ES-I3 (cell line): ENCODE measurements at regions not wholly inside any gene's neighbourhood (a gene's known extent, or its start where the extent isn't known, plus 50 kb on each side); places are given as distances from the start of the nearest gene placed in this dataset.

Source experiments
- H3K36me3 ChIP-seq: 2 replicates; pipeline ENCODE4 v1.6.1; 2013; ENCODE audit warnings: mild to moderate bottlenecking, low read length, control low read depth, moderate library complexity; ENCODE audit not compliant: insufficient read depth
- H3K4me1 ChIP-seq: 2 replicates; pipeline ENCODE4 v1.6.1; 2013; ENCODE audit warnings: mild to moderate bottlenecking, control low read depth, low read length; ENCODE audit not compliant: insufficient read depth
- H3K9ac ChIP-seq: 2 replicates; pipeline ENCODE4 v1.6.1; 2013; ENCODE audit warnings: low read depth, mild to moderate bottlenecking, low read length, moderate library complexity
- H3K9me3 ChIP-seq: 2 replicates; pipeline ENCODE4 v1.6.1; 2013; ENCODE audit warnings: mild to moderate bottlenecking, low read length, moderate library complexity; ENCODE audit not compliant: control insufficient read depth, insufficient read depth

GRCh38 chr9:99387431-99387830 is 165.3 kb downstream of the SEC61B start:
- Histone ChIP-seq H3K9me3 (no peaks in the 10 kb centered on the region), H3K9ac (no peak overlapping the region), H3K4me1 (peaks cover 6% of the 10 kb centered on the region; the same call in 1 of the 2 replicates), H3K36me3 (no peaks in the 10 kb centered on the region)

GRCh38 chr9:99389087-99390033 is 167.3 kb downstream of the SEC61B start:
- Histone ChIP-seq H3K9ac (no peak overlapping the region), H3K4me1 (peaks cover 6% of the 10 kb centered on the region; the same call in 1 of the 2 replicates), H3K36me3 (no peaks in the 10 kb centered on the region), H3K9me3 (no peaks in the 10 kb centered on the region)

- Histone ChIP-seq H3K36me3 (no peaks in the 10 kb centered on the region), H3K4me1 (no peaks in the 10 kb centered on the region), H3K9ac (no peak overlapping the region), H3K9me3 (no peaks in the 10 kb centered on the region)
Measured at GRCh38 chr9:99391937-99392594, 170.0 kb downstream of the SEC61B start.

- no peaks in the 10 kb centered on the region for H3K9me3 ChIP-seq
- no peaks in the 10 kb centered on the region for H3K4me1 ChIP-seq
- no peaks in the 10 kb centered on the region for H3K36me3 ChIP-seq
- H3K9ac ChIP-seq, result no peak overlapping the region
Measured at GRCh38 chr9:99392986-99393385, 170.9 kb downstream of the SEC61B start.

- H3K9me3 ChIP-seq, result no peaks in the 10 kb centered on the region
- no peak overlapping the region for H3K9ac ChIP-seq
- no peaks in the 10 kb centered on the region for H3K36me3 ChIP-seq
- no peaks in the 10 kb centered on the region for H3K4me1 ChIP-seq
Measured at GRCh38 chr9:99393993-99394392, 171.9 kb downstream of the SEC61B start.

- no peaks in the 10 kb centered on the region for H3K4me1 ChIP-seq
- H3K9ac ChIP-seq, result no peak overlapping the region
- no peaks in the 10 kb centered on the region for H3K9me3 ChIP-seq
- no peaks in the 10 kb centered on the region for H3K36me3 ChIP-seq
Measured at GRCh38 chr9:99398241-99398640, 176.2 kb downstream of the SEC61B start.

- no peaks in the 10 kb centered on the region for H3K4me1 ChIP-seq
- H3K9ac ChIP-seq, result no peak overlapping the region
- H3K9me3 ChIP-seq, result no peaks in the 10 kb centered on the region
- H3K36me3 ChIP-seq, result no peaks in the 10 kb centered on the region
Measured at GRCh38 chr9:99399474-99399873, 177.4 kb downstream of the SEC61B start.

- no peaks in the 10 kb centered on the region for H3K9me3 ChIP-seq
- H3K9ac ChIP-seq, result no peak overlapping the region
- no peaks in the 10 kb centered on the region for H3K36me3 ChIP-seq
- no peaks in the 10 kb centered on the region for H3K4me1 ChIP-seq
Measured at GRCh38 chr9:99400184-99400731, 178.2 kb downstream of the SEC61B start.

- H3K9ac ChIP-seq, result no peak overlapping the region
- no peaks in the 10 kb centered on the region for H3K36me3 ChIP-seq
- no peaks in the 10 kb centered on the region for H3K4me1 ChIP-seq
- H3K9me3 ChIP-seq, result no peaks in the 10 kb centered on the region
Measured at GRCh38 chr9:99401680-99402504, 179.8 kb downstream of the SEC61B start.

- H3K9me3 ChIP-seq, result no peaks in the 10 kb centered on the region
- H3K4me1 ChIP-seq, result no peaks in the 10 kb centered on the region
- no peaks in the 10 kb centered on the region for H3K36me3 ChIP-seq
- H3K9ac ChIP-seq, result no peak overlapping the region
Measured at GRCh38 chr9:99403371-99403770, 181.3 kb downstream of the SEC61B start.

- Histone ChIP-seq H3K36me3 (no peaks in the 10 kb centered on the region), H3K9me3 (no peaks in the 10 kb centered on the region), H3K4me1 (no peaks in the 10 kb centered on the region), H3K9ac (no peak overlapping the region)
Measured at GRCh38 chr9:99405359-99405758, 183.3 kb downstream of the SEC61B start.

GRCh38 chr9:99406939-99407338 is 184.9 kb downstream of the SEC61B start:
- Histone ChIP-seq H3K9ac (no peak overlapping the region), H3K9me3 (no peaks in the 10 kb centered on the region; the same call in 1 of the 2 replicates), H3K36me3 (no peaks in the 10 kb centered on the region), H3K4me1 (no peaks in the 10 kb centered on the region)

- Histone ChIP-seq H3K4me1 (no peaks in the 10 kb centered on the region), H3K9me3 (no peaks in the 10 kb centered on the region; the same call in 1 of the 2 replicates), H3K36me3 (no peaks in the 10 kb centered on the region), H3K9ac (no peak overlapping the region)
Measured at GRCh38 chr9:99411068-99411467, 189.0 kb downstream of the SEC61B start.
